ENCODE measurements at regions not wholly inside any gene's neighbourhood (a gene's known extent, or its start where the extent isn't known, plus 50 kb on each side); places are given as distances from the start of the nearest gene placed in this dataset.

DNA sequence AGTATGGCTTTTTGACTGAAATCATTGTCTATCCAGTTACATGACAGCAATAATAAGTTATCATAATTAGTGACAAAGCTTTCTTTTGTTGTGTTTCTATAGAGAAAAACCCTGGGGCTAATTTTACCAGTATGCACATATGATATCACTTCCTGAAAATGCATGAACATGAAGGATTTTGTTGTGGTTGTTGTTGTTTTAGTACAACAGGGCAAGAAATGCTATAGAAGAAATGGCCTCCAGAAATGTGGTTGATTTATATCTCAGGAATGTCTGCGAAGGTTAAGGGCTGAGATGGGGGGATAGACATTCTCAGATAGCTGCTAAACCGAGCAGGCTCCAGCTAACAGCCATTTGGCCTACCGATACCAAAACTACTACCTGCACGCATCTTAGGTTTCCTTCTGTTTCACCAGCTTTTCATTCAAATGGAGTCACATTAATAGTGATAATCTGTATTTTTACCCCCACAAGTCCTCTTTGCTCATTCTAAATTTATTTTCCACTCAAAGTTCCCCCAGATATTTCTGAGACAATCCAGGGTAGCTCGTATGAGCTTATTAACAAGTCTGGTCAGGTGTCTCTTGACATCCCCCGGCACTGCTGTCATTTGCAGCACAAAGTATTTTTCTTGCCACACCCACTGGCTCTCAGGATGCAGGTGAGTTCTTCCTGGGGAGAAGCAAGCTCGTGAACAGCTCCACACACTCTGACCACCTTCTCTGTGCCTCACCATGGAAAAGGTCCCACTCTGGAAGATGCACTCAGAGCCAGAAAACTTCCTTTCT is 232.4 kb upstream of the GAS1 start:
- no peaks in the 10 kb centered on the region for H3K36me3 ChIP-seq (ENCODE audit: control insufficient read depth in 1 of 2, insufficient read depth in 2 of 2, low read length in 2 of 2)
- no peaks in the 10 kb centered on the region for H3K4me1 ChIP-seq (ENCODE audit: control insufficient read depth in 1 of 2, insufficient read depth in 2 of 2, low read length in 2 of 2)
- no peak overlapping the region for H3K4me3 ChIP-seq (replicated peaks in 1 of 2; ENCODE audit: low read depth in 1 of 2, low read length in 2 of 2)
- no peak overlapping the region for H3K27ac ChIP-seq (ENCODE audit: low read depth, low read length)
- H3K27me3 ChIP-seq (ENCODE audit: insufficient read depth, low read length): peaks cover 10% of the 10 kb centered on the region
- no peak overlapping the region for H3K9ac ChIP-seq (ENCODE audit: low read length)
- CTCF ChIA-PET: no interaction called here
- H3K79me2 ChIP-seq (ENCODE audit: insufficient read depth, low read length): no peaks in the 10 kb centered on the region
- POLR2A ChIA-PET: no interaction called here
- H4K20me1 ChIP-seq (ENCODE audit: insufficient read depth): no peaks in the 10 kb centered on the region
- no peak overlapping the region for H2AFZ ChIP-seq (ENCODE audit: low read depth, low read length, poor library complexity, severe bottlenecking)
- no peak for ATAC-seq
- intact Hi-C loops (cut with micrococcal nuclease): loop anchor here (5.0 kb wide), 1 partner anchor 38 kb away; no protein-coding TSS in a partner anchor
- no peak for DNase-seq (ENCODE audit: low read depth, low spot score)
- RAD21 ChIA-PET (ENCODE audit: low non-redundant PET in 1 of 2, low total read pairs in 2 of 2, uncharacterized antibody in 2 of 2, unreplicated experiment in 2 of 2): no interaction called here
- H3K4me2 ChIP-seq (ENCODE audit: low read length): no peak overlapping the region
- BruUV-seq (replicated peaks): no TSS peak
- H3K9me3 ChIP-seq (ENCODE audit: control insufficient read depth in 1 of 2, insufficient read depth in 1 of 2, low read depth in 1 of 2, low read length in 2 of 2): no peaks in the 10 kb centered on the region
- no peaks in the 10 kb centered on the region for H3K9me2 ChIP-seq (ENCODE audit: insufficient read depth)
- TF ChIP-seq POLR2AphosphoS5 (IDR thresholded peaks at IDR 0.05; ENCODE audit: low read depth, low read length): no peak
- no peak for TF ChIP-seq SRF (IDR thresholded peaks at IDR 0.05; ENCODE audit: low read depth)
- TF ChIP-seq, protein P1, sequence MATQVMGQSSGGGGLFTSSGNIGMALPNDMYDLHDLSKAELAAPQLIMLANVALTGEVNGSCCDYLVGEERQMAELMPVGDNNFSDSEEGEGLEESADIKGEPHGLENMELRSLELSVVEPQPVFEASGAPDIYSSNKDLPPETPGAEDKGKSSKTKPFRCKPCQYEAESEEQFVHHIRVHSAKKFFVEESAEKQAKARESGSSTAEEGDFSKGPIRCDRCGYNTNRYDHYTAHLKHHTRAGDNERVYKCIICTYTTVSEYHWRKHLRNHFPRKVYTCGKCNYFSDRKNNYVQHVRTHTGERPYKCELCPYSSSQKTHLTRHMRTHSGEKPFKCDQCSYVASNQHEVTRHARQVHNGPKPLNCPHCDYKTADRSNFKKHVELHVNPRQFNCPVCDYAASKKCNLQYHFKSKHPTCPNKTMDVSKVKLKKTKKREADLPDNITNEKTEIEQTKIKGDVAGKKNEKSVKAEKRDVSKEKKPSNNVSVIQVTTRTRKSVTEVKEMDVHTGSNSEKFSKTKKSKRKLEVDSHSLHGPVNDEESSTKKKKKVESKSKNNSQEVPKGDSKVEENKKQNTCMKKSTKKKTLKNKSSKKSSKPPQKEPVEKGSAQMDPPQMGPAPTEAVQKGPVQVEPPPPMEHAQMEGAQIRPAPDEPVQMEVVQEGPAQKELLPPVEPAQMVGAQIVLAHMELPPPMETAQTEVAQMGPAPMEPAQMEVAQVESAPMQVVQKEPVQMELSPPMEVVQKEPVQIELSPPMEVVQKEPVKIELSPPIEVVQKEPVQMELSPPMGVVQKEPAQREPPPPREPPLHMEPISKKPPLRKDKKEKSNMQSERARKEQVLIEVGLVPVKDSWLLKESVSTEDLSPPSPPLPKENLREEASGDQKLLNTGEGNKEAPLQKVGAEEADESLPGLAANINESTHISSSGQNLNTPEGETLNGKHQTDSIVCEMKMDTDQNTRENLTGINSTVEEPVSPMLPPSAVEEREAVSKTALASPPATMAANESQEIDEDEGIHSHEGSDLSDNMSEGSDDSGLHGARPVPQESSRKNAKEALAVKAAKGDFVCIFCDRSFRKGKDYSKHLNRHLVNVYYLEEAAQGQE (IDR thresholded peaks at IDR 0.05; ENCODE audit: low read depth): no peak
- TF ChIP-seq, protein P2, sequence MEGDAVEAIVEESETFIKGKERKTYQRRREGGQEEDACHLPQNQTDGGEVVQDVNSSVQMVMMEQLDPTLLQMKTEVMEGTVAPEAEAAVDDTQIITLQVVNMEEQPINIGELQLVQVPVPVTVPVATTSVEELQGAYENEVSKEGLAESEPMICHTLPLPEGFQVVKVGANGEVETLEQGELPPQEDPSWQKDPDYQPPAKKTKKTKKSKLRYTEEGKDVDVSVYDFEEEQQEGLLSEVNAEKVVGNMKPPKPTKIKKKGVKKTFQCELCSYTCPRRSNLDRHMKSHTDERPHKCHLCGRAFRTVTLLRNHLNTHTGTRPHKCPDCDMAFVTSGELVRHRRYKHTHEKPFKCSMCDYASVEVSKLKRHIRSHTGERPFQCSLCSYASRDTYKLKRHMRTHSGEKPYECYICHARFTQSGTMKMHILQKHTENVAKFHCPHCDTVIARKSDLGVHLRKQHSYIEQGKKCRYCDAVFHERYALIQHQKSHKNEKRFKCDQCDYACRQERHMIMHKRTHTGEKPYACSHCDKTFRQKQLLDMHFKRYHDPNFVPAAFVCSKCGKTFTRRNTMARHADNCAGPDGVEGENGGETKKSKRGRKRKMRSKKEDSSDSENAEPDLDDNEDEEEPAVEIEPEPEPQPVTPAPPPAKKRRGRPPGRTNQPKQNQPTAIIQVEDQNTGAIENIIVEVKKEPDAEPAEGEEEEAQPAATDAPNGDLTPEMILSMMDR (IDR thresholded peaks at IDR 0.05 in 2 of 3, conservative IDR thresholded peaks at IDR 0.05 in 1 of 3; ENCODE audit: borderline replicate concordance in 1 of 3, insufficient read depth in 1 of 3, low read depth in 2 of 3, low read length in 2 of 3): no peak
- no peak for TF ChIP-seq EZH2phosphoT487 (IDR thresholded peaks at IDR 0.05; ENCODE audit: borderline replicate concordance)
- no peak for TF ChIP-seq EGR1 (IDR thresholded peaks at IDR 0.05; ENCODE audit: low read depth)
- TF ChIP-seq, protein P3, sequence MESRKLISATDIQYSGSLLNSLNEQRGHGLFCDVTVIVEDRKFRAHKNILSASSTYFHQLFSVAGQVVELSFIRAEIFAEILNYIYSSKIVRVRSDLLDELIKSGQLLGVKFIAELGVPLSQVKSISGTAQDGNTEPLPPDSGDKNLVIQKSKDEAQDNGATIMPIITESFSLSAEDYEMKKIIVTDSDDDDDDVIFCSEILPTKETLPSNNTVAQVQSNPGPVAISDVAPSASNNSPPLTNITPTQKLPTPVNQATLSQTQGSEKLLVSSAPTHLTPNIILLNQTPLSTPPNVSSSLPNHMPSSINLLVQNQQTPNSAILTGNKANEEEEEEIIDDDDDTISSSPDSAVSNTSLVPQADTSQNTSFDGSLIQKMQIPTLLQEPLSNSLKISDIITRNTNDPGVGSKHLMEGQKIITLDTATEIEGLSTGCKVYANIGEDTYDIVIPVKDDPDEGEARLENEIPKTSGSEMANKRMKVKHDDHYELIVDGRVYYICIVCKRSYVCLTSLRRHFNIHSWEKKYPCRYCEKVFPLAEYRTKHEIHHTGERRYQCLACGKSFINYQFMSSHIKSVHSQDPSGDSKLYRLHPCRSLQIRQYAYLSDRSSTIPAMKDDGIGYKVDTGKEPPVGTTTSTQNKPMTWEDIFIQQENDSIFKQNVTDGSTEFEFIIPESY (IDR thresholded peaks at IDR 0.05; ENCODE audit: extremely low read depth, insufficient replicate concordance, low read length): no peak
- TF ChIP-seq, protein P4, sequence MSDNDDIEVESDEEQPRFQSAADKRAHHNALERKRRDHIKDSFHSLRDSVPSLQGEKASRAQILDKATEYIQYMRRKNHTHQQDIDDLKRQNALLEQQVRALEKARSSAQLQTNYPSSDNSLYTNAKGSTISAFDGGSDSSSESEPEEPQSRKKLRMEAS (IDR thresholded peaks at IDR 0.05): no peak
- no peak for TF ChIP-seq YY1 (IDR thresholded peaks at IDR 0.05; ENCODE audit: extremely low read depth, insufficient replicate concordance, low read depth, low read length)

Data from HCT116 (cell line).